HG02884 (cell line): ENCODE measurements at regions not wholly inside any gene's neighbourhood (a gene's known extent, or its start where the extent isn't known, plus 50 kb on each side); places are given as distances from the start of the nearest gene placed in this dataset.
"Not testable (repeated sequence)": the region's sequence is repeated elsewhere in the genome, so short reads cannot be mapped to it uniquely, and the experiment has no call there.

ENCODE experiments used
- ATAC-seq: cut with Tn5 transposase; IDR thresholded peaks from one replicate; pipeline ENCODE4 v1.9.1; 2021; ENCODE audit warnings: mild to moderate bottlenecking, moderate library complexity; ENCODE audit not compliant: unreplicated experiment

DNA sequence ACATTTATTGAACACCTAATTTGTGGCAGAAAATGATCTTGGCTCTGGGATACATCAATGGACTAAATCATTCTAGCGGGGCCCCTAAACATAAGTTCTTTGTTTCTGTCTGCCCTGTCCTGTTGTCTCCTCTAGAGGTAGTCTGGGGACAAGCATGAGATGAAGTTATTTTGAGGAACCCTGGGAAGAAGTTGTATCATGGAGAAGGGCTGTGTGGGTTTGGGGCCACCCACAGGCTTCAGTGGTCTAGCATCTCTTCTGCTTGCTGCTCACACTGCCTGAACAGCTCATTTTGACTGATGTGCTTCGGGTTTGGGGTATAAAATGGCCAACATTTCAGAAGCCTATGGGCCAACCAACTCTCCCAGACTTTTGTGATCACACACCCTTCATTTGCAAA, 50.3 kb upstream of the OSBPL11 start:
- ATAC-seq, result no peak

- no peak for ATAC-seq
Measured at GRCh38 chr3:125646581-125646980, 51.3 kb upstream of the OSBPL11 start.

DNA sequence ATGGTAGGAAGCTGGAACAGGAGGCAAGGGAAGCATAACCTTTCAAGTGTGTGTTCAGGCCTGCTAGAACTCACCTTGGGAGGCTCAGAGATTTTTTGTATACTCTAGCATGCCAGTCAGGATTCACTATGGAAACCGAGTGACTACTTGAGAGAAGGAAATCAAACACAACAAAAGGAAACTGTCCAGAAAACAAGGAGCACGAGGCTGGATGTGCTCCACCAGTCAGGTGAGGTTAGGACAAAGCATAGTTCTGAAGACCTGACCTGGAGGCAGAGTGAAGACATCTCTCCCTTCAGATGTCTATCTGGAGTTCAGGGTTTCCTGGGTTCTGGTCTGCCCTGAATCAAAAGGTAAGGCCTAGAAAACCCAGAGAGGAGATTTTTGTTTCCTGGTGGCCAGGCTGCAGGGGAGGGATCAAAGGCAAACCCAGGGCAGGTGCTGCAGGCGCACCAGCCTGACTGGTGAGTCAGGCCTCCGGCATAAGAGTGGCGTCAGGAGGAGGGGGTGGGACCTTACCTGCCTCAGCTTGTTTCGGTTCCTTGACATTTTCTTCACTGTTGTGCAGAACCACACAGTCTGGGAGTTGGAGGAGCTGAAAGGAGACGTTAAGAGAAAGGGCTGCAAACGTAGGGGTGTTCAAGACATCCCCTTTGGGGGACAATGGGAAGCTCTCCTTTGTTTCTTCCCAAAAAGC, 52.2 kb upstream of the OSBPL11 start:
- no peak for ATAC-seq

GRCh38 chr3:125651244-125651643, 55.9 kb upstream of the OSBPL11 start:
- ATAC-seq, result no peak

DNA sequence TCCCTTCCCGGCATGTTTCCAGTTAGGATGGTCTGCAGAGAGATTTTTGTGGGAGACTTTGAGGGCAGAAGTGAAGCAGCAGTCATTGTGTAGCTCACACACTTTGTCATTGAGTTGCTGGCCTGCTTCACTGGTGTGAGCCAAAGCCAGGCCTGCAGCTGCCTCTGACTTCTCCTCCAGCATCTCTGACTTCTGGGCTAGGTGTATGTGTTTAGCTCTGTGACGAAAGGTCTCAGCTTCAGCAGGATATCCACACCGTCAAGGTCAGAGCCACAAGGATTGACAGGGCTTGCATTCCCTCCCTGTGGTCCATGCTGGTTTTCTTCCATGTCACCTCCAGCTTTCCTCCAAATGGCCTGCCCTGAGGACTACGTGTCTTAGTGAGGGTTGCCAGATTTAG, 57.1 kb upstream of the OSBPL11 start:
- ATAC-seq, result no peak

DNA sequence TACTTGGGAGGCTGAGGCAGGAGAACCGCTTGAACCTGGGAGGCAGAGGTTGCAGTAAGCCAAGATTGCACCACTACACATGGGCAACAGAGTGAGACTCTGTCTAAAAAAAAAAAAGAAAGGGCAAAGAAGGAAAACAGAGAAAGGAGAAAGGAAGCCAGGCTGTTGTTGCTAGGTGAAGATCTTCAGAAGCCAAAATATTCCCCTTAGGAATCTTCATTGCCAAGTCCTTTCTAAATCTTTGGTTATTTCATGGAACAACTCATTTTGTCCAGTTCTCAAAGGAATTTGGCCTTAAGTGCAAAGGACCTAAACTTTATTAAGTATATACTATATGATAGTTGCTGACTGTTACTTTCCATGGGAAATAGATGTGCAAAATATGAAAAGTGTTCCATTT, 59.2 kb upstream of the OSBPL11 start:
- ATAC-seq, result no peak

DNA sequence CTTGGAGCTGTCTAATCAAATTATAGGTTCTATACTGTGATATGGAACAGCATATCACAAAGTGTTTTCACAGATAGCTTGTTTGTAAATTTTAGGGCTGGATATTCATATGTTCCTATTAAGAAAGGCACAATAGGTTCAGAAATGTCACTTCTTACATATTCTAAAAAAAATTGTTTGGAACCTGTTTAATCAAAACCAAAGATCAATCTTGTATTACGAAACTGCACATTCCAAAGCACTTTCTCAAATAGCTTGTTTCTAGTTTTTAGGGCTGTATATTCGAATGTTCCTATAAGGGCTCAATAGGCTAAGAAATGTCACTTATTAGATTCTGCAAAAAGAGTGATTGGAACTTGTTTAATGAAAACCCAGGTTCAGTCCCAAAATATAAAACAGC, 67.4 kb upstream of the OSBPL11 start:
- ATAC-seq, result no peak

- ATAC-seq, result no peak
Measured at GRCh38 chr3:125670352-125670751, 75.1 kb upstream of the OSBPL11 start.

GRCh38 chr3:125670945-125671344, 75.6 kb upstream of the OSBPL11 start:
- no peak for ATAC-seq

GRCh38 chr3:125671461-125672243, 76.4 kb upstream of the OSBPL11 start:
- no peak for ATAC-seq

- ATAC-seq, result no peak
Measured at GRCh38 chr3:125675791-125676190, 80.5 kb upstream of the OSBPL11 start.

GRCh38 chr3:125679258-125679657, 84.0 kb upstream of the OSBPL11 start:
- no peak for ATAC-seq

DNA sequence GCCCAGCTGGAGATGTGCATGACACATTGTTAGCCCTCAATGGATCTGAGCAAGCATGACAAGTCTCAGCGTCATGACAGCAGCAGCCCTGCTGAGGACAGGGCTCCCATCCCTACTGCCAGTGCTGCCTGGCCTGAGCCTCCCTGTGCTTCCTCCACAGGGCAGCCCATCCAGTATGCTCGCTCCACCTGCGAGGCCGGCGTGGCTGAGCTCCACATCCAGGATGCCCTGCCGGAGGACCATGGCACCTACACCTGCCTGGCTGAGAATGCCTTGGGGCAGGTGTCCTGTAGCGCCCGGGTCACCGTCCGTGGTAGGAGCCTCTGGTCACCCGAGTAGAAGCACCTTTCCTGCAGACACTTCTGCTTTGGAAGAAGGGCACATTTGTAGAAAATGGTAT, 85.8 kb upstream of the OSBPL11 start:
- no peak for ATAC-seq

DNA sequence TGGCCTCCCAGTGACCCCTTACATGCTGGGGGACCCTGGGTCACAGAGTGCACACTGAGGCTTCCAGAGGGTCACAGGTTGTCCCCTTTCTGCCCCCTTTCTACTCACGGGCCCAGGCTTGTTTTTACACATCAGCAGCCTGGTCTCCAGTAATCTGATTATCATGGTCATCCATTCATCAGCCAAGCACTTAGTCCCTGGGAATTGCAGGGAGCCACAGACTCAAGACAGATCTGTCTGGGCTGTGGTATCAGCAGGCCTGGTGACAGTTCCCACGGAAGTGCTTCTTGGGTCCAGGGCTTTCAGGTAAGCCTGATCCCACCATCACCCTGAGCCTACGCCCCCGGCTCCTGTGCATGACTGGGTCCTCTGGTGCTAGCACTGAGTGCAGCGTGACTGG, 86.6 kb upstream of the OSBPL11 start:
- ATAC-seq, result not testable (repeated sequence)

GRCh38 chr3:125682610-125683009, 87.3 kb upstream of the OSBPL11 start:
- not testable (repeated sequence) for ATAC-seq

DNA sequence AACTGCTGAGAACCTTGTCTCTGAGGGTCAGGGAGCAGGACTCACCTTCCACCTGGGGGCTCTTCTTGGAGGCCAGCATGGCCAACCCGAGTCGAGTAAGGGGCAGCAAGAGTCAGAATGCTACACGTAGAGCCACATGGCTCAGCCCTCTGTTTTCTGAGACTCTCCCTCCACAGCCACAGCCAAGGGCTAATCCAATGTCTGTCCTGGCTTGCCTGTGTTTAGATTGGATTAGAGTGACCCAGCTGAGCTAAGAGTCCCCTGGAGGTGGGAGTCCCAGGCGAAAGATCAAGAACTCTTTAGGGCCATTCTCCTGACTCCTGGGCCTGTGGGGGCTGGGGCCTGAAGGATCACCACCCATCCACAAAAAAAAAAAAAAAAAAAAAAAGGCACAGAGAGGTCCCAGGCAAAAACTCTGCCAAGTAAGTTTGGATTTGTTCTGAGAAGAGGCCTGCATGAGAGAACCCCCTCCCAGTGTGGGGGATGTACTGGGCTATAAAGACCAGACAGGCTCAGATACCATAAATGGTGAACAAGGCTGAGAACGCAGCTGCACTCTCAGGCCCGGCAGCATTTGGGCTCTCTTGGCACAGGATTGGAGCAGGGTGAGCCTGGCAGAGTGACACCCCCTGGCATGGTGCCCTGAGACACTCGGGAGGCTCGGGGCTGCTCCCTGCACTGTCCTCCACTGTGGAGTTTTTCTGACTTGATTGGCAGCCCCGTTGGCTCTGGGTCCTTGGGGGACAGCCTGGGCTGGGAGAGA, 88.0 kb upstream of the OSBPL11 start:
- no peak for ATAC-seq

GRCh38 chr3:125684199-125684598, 88.9 kb upstream of the OSBPL11 start:
- ATAC-seq, result no peak

DNA sequence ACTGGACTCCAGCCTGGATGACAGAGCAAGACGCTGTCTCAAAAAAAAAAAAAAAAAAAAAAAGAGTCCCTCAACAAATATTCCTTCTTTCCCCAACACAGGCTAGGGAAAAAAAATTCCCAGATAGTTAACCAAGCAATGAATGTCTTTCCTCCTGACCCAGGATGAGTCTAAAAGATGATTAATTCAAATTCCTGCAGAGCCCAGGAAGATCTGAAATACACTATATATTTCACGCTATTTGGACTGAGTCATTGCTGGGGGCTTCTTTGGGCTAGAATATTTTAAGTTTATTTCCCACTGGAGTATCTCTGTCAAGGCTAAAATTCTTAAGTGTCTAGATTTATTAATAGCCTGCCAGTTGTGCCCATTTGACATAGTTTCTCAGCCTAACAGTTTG, 90.4 kb upstream of the OSBPL11 start:
- ATAC-seq, result not testable (repeated sequence)

- ATAC-seq, result no peak
Measured at GRCh38 chr3:125692361-125692760, 97.1 kb upstream of the OSBPL11 start.

- ATAC-seq, result no peak
Measured at GRCh38 chr3:125693887-125694286, 98.6 kb upstream of the OSBPL11 start.

DNA sequence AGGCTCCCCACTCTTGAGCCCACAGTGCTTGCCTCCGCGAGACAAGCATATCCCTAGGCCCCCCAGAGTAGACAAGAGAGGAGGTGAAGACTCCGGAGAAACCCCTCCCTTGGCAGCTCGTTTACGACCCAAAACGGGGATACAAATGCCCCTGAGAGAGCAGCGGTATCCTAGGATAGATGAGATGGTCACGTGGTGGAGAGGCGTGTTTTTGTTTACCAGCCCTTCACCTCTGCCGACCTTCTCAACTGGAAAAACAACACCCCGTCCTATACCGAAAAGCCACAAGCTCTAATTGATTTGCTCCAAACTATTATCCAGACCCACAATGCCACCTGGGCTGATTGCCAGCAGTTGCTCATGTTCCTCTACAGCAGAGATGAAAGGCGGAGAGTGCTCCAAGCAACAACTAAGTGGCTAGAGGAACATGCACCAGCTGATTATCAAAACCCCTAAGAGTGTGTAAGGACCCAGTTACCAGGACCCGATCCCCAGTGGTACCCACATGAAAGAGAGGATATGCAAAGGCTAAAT, 99.5 kb upstream of the OSBPL11 start:
- no peak for ATAC-seq
